ENCODE measurements at regions not wholly inside any gene's neighbourhood (a gene's known extent, or its start where the extent isn't known, plus 50 kb on each side); places are given as distances from the start of the nearest gene placed in this dataset.

DNA sequence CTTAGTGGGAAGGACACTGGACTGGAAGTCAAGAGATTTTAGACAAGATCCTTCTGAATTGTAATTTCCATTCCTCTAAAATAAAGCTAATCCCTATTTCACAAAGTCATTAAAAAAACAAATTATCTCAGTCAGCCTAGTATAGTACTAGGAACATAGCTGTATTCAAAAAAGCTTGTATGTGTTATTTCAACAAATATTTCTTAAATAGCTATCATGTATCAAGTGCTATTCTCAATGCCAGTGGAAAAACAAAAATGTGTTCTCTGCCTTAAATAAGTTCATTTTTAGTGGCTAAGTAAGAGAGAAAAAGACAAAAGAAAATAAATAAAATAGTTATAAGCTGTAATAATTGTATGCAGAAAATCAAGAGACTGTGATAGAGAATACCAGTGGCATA is 541.8 kb upstream of the CDH2 start:
- DNase-seq, result no peak

DNA sequence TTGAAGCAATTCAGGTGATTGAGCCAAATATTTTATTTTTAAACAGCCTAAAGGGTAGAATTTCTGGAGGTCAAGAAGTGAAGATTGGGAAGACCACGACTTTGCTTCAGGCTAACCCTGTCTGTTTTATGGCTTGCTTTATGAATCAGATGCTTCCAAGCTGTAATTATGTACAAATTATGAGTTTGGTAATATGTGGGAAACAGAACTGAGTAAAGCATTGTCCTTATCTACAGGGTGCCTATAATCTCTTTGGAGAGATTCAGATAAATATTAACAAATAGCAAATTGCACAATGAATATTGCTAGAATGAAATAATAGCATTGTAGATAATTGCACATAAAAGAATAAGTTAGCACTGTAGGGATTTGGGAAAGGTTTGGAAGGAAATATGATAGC is 539.4 kb upstream of the CDH2 start:
- no peak for DNase-seq

DNA sequence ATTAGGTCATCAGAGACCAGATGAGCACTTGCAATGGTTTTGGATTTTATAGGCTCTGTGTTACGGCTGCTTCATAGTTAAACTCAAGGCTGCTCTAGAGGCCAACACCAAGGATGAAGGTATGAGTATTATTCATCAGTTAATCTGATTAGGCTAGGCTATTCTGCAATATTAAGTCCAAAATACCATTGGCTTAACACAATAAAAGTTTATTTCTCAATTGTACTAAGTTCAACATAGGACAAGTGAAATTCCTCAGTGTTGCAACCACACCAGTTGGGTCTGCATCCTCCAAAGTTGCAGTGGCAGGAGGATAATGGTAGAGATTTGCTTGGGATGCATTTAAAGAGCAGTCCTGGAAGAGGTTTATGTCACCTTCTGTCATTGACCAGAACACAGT is 538.3 kb upstream of the CDH2 start:
- DNase-seq, result no peak

DNA sequence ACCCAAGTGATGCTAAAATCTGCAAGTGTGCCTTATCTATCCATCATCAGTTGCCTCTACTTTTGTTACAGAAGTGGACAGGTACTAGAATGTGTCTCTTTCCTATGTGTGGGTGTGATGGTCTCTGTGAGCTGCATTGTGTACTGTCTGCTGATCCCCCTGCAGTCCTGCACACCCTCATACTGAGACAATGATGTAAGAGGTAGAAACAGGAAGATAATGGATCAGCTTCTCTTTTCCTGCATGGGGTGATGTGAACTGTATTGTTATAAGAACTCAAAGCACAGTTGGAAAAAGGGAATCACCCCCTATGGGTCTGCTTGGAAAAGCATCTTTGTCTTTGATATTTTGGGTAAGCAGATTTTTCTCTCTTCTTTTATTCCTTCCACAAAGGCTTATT is 537.6 kb upstream of the CDH2 start:
- DNase-seq, result peak; percentile 62

DNA sequence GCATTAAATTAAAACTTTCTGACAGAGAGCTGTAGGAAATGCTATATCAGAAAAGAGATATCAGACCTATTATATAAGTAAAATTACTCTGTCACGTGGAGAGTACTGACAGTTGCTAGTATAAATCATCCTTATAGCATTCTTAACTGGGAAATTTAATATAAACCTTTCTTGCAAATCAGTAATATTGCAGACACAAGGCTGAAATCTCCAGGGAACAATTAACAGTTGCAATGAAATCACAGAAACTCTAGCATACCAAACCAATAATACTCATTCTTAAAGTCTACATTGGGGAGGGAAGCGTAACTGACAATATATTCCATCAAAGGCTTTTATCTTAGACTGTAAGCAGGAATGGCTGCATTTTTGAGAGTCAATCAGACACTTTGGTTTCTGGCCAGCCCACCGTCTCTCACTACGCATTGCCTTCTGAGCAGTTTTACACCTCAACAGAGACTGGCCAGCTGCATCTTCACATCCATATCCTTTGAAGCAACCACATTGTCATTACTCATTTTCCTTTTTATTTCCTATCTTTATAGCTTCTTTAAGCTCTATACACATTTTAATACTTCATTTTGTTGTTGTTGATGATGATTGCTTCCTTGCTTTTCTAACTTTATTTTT is 536.0 kb upstream of the CDH2 start:
- no peak for DNase-seq

DNA sequence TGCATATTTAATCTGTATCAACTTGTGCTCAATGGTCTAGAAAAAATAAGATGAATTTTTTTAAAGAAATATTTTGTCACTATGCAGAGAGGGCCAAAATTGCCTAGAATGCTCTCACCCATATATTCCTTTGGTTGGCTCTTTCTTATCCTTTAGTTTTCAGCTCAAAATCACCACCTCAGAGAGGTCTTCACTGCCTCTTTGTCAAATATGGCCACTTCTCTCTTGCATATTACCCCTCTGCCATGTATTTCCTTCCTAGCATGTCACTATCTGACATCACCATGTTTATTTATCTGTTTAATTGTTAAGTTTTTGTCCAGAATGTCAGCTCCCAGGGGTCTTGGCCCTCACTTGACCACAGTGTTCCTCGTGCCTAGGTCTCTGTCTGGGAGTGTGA is 535.2 kb upstream of the CDH2 start:
- no peak for DNase-seq

DNA sequence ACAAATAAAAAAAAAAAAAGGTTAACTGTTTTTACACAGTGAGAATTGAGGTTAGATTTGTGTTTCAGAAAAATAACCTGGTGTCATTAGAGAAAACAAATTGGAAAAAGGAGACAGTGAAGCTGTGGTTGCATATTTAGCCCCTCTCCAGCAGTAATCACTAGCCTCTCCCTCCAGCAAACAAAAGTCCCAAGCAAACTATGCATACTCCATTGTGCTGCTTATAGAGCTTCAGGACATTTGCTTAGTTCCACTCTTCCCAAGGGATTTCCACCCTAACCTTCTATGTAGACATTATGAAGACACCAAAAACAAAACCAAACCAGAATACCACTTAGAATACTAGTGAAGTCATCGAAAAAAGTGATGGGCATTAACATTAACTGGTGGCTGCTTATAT is 534.2 kb upstream of the CDH2 start:
- no peak for DNase-seq

DNA sequence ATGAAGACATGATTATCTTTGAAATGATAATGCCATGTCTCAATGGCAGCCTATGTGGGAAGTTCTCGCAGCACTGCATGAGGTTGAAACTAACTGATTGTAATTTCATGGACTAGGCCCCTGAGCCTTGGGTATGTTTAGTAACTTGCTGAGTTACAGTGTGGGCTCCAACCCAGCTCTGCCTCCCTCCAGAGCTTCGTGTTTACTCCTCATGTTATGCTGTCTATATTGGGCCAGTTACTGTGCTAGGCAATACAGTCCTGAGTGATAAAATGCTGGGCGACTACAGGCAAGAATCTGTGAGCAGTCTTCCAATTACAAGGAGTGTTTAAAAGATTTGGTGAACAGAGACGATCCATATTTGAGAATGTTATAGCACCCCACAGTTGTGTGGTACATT is 530.1 kb upstream of the CDH2 start:
- no peak for DNase-seq

DNA sequence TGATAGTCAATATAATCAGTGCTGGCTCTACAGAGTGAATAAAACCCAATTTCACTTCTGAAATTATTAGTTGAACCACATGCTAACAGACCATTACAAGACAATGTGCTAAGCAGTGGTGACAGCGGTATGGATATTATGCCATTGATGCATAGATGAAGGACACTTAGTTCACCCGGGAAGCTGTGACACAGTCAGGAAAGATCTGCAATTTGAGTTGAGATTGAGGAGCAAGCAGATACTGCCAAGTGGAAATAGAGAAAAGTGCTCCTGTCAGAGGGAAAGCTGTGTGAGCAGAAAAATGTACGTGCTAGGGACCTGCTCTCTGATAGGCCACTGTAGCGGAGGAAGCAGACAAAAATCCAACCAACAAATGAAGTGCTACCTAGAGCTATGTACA is 529.5 kb upstream of the CDH2 start:
- no peak for DNase-seq

DNA sequence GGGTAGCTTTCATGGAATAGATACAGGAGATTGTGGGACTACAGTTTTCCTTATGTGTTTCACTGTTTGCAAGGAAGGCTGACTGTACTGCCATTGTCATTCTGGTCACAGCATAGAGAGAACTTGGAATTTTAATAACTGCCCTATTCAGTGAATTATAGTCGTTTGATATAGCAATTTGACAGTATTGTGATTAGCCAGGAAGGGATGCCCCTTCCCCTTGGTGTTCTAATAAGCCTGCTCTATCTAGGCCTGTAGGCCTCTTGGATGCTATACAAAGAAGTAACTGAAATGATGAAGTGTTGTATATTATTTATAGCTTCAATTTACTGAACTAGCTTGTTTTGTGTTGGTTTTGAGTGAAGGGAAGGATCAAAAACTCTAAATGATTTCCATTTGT is 528.6 kb upstream of the CDH2 start:
- no peak for DNase-seq

DNA sequence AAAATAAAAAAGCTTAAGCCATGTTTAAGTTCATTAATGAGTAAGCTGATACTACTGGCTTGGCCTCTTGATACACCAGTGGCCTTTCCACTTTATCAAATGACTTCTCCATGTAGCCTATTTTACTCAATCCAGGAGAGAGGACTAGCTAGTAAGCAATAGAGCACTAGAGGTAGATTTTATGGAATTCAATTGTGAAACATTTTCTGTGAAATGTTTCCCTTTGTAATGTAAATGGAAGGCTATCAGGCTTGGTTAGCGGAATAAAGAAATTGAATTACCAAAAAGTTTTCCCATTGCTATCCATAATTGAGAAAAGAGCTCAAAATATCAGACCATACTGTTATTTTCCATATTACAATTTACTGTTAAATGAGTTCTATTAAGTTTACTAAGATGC is 515.4 kb upstream of the CDH2 start:
- no peak for DNase-seq

DNA sequence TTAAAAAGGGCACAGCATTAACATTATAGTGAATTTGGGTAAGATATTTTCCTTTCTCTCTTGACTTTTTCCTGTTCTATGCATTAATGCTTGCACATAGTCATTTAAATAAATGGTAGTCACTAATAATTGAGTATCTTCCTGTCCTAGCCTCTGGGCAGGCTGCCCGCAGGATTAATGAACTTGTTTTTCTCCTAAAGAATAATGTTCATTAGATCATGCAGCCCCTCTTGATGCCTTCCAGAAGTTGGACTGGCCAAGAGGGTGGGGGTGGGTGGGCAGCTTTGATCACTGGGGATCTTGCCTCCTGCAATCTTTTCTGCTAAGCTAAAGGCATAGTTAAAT is 514.5 kb upstream of the CDH2 start:
- no peak for DNase-seq

DNA sequence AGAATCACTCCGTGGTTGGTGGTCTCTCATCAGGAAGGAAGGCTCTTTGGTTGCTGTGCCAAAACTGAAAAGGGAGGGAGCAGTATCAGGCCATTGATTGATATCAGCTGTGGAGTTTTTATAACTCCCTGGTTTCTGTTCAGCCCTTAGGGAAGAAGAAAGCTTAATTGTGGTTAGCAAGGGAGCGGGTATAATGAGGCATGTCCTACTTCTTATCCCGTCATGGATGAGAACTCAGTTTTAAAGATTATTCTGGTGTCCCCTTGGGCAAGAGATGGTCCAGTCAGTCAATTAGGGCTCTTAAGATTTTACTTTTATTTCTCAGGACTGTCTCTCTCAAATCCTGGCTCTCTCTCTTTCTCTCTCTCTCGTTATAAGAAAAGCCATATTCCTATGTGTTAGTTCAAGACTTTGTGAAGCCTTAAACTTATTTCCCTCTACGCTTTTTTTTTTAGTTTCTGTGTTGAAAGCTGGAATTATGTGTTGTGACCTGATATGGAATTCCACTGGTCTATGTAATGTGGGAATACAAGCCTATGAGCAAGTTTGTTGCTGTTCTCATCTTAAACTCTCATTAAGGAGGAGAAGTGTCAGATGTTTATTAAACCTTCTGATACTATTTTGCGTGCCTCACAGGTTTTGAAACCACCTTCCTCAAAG is 514.0 kb upstream of the CDH2 start:
- no peak for DNase-seq

DNA sequence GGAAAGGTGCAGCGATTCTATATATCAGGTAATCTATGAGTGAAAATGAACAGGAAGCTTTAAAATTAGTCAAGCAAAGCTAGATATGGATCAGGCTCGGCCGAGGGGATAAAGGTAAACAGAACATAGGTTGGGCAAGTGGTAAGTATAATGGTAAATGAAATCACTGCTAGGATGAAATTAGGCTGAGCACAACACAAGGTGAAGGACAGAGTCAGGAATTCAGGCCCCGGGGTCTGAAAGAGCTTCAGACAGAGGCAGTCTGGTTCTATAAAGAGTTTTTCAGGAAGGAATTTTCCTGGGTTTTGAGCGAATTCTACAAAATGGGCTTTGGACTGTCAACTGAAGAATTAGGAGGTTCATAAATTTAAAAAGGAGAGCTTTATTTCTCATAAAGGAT is 513.2 kb upstream of the CDH2 start:
- no peak for DNase-seq

DNA sequence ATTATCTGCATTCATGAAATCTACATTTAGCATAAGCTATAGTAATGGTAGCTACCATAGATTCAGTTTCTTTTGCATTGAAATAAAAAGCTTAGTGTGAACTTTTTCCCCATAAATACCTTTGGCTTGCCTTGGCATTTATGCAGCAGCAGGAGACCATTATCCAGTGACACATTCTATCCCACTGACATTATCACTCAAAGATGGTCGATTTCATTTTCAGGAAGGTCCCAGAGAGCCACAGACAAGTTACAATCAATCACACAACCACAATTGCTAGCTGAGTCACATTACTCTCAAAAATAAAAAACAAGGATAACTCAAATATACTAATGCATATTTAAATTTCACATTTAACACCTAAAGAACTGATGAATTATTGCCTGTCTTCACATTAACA is 512.7 kb upstream of the CDH2 start:
- DNase-seq, result no peak

DNA sequence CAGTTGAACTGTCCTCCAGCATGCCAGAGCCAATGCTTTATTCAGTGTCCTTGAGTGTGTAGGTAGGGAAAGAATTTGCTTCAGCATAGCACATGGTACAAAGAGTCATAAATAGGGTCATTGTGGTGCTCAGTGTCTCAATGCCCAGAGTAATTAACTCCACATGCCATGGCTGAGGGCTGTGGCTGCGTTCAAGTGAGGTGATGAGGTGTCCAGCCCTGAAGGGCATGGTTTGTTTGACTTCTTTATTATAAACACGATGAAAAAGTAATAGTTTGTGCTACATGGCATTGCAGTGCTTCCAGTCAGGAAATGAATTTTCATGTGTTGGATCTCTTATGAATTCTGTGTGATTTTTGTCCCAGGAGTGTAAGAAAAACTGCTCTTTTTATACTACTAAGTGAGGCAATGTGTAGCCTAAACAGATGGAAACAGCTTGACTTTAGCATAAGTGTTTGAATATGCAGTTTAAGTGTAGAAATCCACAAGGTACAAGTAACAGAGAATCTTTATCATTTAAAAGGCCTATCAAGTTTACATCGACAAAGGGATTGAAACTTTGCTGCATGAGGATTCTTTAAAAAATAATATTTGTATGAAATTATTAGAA is 507.9 kb upstream of the CDH2 start:
- DNase-seq, result no peak

DNA sequence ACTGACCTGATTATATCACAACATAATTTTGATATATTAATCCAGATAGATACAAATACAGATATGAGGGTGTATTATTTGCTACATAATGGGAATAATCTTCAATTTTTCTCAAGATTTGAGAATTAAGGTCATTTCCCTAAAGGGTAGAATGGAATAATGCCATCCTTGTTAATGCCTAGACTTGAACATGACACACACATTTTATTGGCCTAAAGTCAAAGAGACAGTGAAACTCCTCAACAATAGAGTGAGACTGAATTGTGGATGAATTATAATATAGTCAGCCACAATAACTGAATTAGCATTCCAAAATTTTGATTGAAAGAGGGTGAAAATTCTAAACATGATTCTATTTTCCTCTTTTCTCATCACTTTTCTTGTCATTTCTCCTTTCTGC is 506.0 kb upstream of the CDH2 start:
- no peak for DNase-seq

DNA sequence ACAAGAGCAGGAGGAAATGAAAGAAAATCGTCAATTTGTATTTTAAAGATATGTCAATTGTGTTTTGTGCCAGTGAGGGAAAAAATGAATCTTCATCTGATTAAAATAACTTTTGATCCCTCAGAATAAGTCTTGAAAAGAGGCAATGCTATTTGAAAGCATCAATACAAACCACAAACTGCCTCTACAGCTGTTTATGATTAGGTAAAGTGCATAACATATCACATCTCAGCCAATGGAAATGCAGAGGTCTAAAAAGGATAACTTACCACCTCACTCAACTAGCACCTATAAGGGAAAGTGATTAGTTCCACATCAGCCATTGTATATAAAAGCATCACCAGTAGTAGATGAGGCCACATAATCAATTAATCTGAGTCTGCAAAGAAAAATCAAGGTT is 492.2 kb upstream of the CDH2 start:
- DNase-seq, result no peak

DNA sequence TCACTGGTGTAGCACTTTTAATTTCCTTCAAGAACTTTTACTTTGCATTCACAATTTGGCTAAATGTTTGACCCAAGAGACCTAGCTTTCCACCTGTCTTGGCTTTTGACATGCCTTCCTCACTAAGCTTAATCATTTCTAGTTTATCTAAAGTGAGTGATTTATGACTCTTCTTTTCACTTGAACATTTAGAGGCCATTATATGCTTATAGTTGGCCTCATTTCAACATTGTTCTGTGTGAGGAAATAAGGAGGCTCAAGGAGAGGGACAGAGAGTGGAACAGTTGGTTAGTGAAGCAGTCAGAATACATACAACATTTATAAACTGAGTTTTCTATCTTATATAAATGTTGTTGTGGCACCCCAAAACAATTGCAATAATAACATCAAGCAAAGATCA is 489.3 kb upstream of the CDH2 start:
- DNase-seq, result no peak

DNA sequence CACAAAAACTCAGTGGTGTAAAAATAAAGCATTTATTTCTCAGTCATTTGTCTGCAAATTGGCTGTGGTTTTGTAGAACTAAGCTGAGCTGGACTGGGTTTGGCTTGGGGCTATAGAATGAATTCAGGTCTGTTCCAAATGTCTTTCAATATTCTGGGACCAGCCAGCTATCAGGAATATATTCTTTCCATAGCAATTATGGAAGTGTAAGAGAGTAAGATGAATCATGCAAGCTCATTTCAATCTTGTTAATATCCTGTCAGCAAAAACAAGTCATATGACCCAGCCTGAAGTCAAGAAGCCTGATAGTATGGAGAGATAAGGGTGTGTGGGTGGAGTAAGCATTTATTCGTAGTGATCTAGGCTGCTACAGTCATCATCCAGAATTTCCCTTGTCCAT is 481.0 kb upstream of the CDH2 start:
- peak; percentile 43 for DNase-seq

DNA sequence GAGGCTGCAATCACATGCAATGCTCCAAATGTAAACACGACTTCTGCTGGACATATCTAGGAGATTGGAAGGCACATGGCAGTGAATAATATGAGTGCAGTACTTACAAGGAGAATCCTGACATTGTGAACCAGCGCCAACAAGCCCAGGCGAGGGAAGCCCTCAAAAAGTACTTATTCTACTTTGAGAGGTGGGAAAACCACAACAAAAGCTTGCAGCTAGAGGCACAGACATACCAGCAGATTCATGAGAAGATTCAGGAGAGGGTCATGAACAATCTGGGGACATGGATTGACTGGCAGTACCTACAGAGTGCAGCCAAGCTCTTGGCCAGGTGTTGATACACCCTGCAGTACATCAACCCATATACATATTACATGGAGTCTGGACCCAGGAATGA is 475.7 kb upstream of the CDH2 start:
- DNase-seq, result no peak

DNA sequence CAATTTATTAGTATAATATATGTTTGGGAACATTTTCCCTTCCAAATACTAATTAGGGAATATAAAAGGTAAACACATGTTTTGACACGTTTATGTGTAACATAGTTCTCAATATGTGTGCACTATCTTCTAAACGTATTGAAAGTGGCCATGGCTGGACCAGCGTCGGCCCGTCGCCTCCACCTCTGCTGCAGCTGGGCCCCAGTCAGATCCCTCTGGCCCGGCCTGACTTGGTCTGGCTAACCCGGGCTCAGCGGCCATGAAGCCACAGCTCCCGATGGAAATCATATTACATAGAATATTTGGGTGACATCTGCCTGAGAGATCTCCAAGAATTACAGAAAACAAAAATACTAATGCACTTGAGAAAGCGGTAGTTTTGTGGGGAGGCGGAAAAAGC is 474.4 kb upstream of the CDH2 start:
- no peak for DNase-seq

DNA sequence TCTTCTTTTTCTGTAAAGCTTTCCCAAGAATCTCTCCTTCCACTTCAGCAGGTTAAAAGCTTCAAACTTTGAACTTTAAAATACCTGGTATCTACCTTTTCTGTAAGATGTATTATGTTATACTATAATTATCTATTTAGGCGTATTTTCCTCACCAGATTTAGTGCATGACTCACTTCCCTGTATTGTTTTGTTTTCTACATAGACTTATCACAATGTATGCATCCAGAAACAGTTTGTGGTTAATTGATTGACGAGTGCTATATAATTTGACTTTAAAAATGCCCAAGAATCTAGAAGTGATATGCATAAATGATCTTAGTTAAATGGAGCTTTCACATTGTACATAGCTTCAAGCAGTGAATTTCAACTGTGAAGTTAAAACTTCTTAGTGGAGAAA is 473.9 kb upstream of the CDH2 start:
- no peak for DNase-seq

DNA sequence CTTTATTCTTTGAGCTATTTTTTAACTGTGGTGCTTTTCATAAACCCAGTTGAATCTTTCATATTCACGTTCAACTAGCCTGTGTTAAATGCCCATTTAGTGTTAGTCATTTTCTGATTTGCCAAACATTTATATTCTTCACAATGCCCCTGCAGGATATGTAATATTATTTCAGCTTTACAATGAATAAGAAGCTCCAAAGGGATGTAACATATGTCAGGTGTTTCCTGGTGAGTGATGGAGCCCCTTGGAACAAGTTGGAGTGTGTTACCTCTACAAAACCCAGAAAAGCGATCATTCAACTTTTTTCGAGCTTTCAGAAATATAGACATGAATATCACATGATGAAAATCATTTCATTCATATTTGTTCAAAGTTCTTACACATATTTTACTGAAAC is 471.0 kb upstream of the CDH2 start:
- DNase-seq, result no peak

DNA sequence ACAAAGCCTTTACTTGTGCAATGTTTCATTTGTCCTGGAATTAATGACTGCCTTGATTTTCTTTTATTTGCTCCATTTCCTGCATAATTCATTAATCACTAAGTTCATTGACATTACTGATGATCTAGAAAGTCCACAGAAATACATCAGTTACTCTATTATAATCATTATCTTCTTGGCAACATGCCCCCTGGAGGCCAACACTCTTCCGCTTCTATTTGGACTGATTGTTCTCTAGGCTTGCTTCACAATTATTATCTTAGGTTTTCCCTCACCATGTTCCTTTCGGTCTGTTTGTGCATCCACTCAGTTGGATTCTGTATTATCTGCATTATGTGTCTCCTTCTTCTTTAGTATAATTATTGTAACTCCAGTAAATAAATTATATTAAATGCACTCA is 461.0 kb upstream of the CDH2 start:
- peak; percentile 2 for DNase-seq

All from OCI-M1 (cell line).